ENCODE measurements at regions not wholly inside any gene's neighbourhood (a gene's known extent, or its start where the extent isn't known, plus 50 kb on each side); places are given as distances from the start of the nearest gene placed in this dataset.

GRCh38 chr17:79538291-79538690 is 72.6 kb downstream of the RBFOX3 start:
- Histone ChIP-seq H3K27ac (ENCODE audit: low read depth, low read length, severe bottlenecking) (no peak overlapping the region), H3K36me3 (ENCODE audit: control insufficient read depth, insufficient read depth, low read length) (no peaks in the 10 kb centered on the region), H3K4me1 (ENCODE audit: control insufficient read depth, insufficient read depth, low read length, poor library complexity, severe bottlenecking) (no peaks in the 10 kb centered on the region), H3K4me3 (ENCODE audit: extremely low read depth, insufficient read depth, low read length, poor library complexity, severe bottlenecking) (no peak overlapping the region), H3K9me3 (ENCODE audit: control insufficient read depth, low read length) (no peaks in the 10 kb centered on the region)
- WGBS, 2 experiments (ENCODE audit: insufficient coverage in 2 of 2) = 84 to 95% methylated on average over 6 of the region's 6 CpGs

- Histone ChIP-seq H3K4me3 (ENCODE audit: extremely low read depth, insufficient read depth, low read length, poor library complexity, severe bottlenecking) (no peak overlapping the region), H3K36me3 (ENCODE audit: control insufficient read depth, insufficient read depth, low read length) (no peaks in the 10 kb centered on the region), H3K27ac (ENCODE audit: low read depth, low read length, severe bottlenecking) (no peak overlapping the region), H3K4me1 (ENCODE audit: control insufficient read depth, insufficient read depth, low read length, poor library complexity, severe bottlenecking) (no peaks in the 10 kb centered on the region), H3K9me3 (ENCODE audit: control insufficient read depth, low read length) (no peaks in the 10 kb centered on the region)
- WGBS, 2 experiments (ENCODE audit: insufficient coverage in 2 of 2) = 80 to 90% methylated on average over 2 to 3 of the region's 4 CpGs
Observed at GRCh38 chr17:79537686-79538085, 73.2 kb downstream of the RBFOX3 start.

- Histone ChIP-seq H3K4me1 (ENCODE audit: control insufficient read depth, insufficient read depth, low read length, poor library complexity, severe bottlenecking) (no peaks in the 10 kb centered on the region), H3K36me3 (ENCODE audit: control insufficient read depth, insufficient read depth, low read length) (no peaks in the 10 kb centered on the region), H3K4me3 (ENCODE audit: extremely low read depth, insufficient read depth, low read length, poor library complexity, severe bottlenecking) (no peak overlapping the region), H3K9me3 (ENCODE audit: control insufficient read depth, low read length) (no peaks in the 10 kb centered on the region), H3K27ac (ENCODE audit: low read depth, low read length, severe bottlenecking) (no peak overlapping the region)
- WGBS, 2 experiments (ENCODE audit: insufficient coverage in 2 of 2) = 94% methylated on average over 6 of the region's 7 CpGs
Observed at GRCh38 chr17:79537061-79537460, 73.8 kb downstream of the RBFOX3 start.

GRCh38 chr17:79536212-79536840 is 74.5 kb downstream of the RBFOX3 start:
- no peak overlapping the region for H3K4me3 ChIP-seq (ENCODE audit: extremely low read depth, insufficient read depth, low read length, poor library complexity, severe bottlenecking)
- H3K9me3 ChIP-seq (ENCODE audit: control insufficient read depth, low read length) = no peaks in the 10 kb centered on the region
- no peak overlapping the region for H3K27ac ChIP-seq (ENCODE audit: low read depth, low read length, severe bottlenecking)
- no peaks in the 10 kb centered on the region for H3K4me1 ChIP-seq (ENCODE audit: control insufficient read depth, insufficient read depth, low read length, poor library complexity, severe bottlenecking)
- WGBS, 2 experiments (ENCODE audit: insufficient coverage in 2 of 2) = 93 to 100% methylated on average over 5 to 6 of the region's 15 CpGs
- H3K36me3 ChIP-seq (ENCODE audit: control insufficient read depth, insufficient read depth, low read length) = no peaks in the 10 kb centered on the region

GRCh38 chr17:79535728-79536025 is 75.2 kb downstream of the RBFOX3 start:
- no peak overlapping the region for H3K27ac ChIP-seq (ENCODE audit: low read depth, low read length, severe bottlenecking)
- 92% methylated on average over 3 to 5 of the region's 5 CpGs for WGBS, 2 experiments (ENCODE audit: insufficient coverage in 2 of 2)
- no peaks in the 10 kb centered on the region for H3K4me1 ChIP-seq (ENCODE audit: control insufficient read depth, insufficient read depth, low read length, poor library complexity, severe bottlenecking)
- H3K9me3 ChIP-seq (ENCODE audit: control insufficient read depth, low read length) = no peaks in the 10 kb centered on the region
- H3K4me3 ChIP-seq (ENCODE audit: extremely low read depth, insufficient read depth, low read length, poor library complexity, severe bottlenecking) = no peak overlapping the region
- no peaks in the 10 kb centered on the region for H3K36me3 ChIP-seq (ENCODE audit: control insufficient read depth, insufficient read depth, low read length)

- WGBS, 2 experiments (ENCODE audit: insufficient coverage in 2 of 2) = 81 to 91% methylated on average over 18 to 22 of the region's 23 CpGs
- no peaks in the 10 kb centered on the region for H3K4me1 ChIP-seq (ENCODE audit: control insufficient read depth, insufficient read depth, low read length, poor library complexity, severe bottlenecking)
- H3K9me3 ChIP-seq (ENCODE audit: control insufficient read depth, low read length) = no peaks in the 10 kb centered on the region
- no peaks in the 10 kb centered on the region for H3K36me3 ChIP-seq (ENCODE audit: control insufficient read depth, insufficient read depth, low read length)
- H3K27ac ChIP-seq (ENCODE audit: low read depth, low read length, severe bottlenecking) = no peak overlapping the region
- H3K4me3 ChIP-seq (ENCODE audit: extremely low read depth, insufficient read depth, low read length, poor library complexity, severe bottlenecking) = no peak overlapping the region
Observed at GRCh38 chr17:79534851-79535727, 75.8 kb downstream of the RBFOX3 start.

- Histone ChIP-seq H3K4me3 (ENCODE audit: extremely low read depth, insufficient read depth, low read length, poor library complexity, severe bottlenecking) (no peak overlapping the region), H3K4me1 (ENCODE audit: control insufficient read depth, insufficient read depth, low read length, poor library complexity, severe bottlenecking) (no peaks in the 10 kb centered on the region), H3K27ac (ENCODE audit: low read depth, low read length, severe bottlenecking) (no peak overlapping the region), H3K9me3 (ENCODE audit: control insufficient read depth, low read length) (no peaks in the 10 kb centered on the region), H3K36me3 (ENCODE audit: control insufficient read depth, insufficient read depth, low read length) (no peaks in the 10 kb centered on the region)
- 85 to 86% methylated on average over 8 to 10 of the region's 11 CpGs for WGBS, 2 experiments (ENCODE audit: insufficient coverage in 2 of 2)
Observed at GRCh38 chr17:79534111-79534510, 76.7 kb downstream of the RBFOX3 start.

- Histone ChIP-seq H3K4me3 (ENCODE audit: extremely low read depth, insufficient read depth, low read length, poor library complexity, severe bottlenecking) (no peak overlapping the region), H3K36me3 (ENCODE audit: control insufficient read depth, insufficient read depth, low read length) (no peaks in the 10 kb centered on the region), H3K4me1 (ENCODE audit: control insufficient read depth, insufficient read depth, low read length, poor library complexity, severe bottlenecking) (no peaks in the 10 kb centered on the region), H3K9me3 (ENCODE audit: control insufficient read depth, low read length) (no peaks in the 10 kb centered on the region), H3K27ac (ENCODE audit: low read depth, low read length, severe bottlenecking) (no peak overlapping the region)
- WGBS, 2 experiments (ENCODE audit: insufficient coverage in 2 of 2) = 89 to 96% methylated on average over 9 to 12 of the region's 12 CpGs
Observed at GRCh38 chr17:79533116-79533515, 77.7 kb downstream of the RBFOX3 start.

- H3K4me3 ChIP-seq (ENCODE audit: extremely low read depth, insufficient read depth, low read length, poor library complexity, severe bottlenecking) = no peak overlapping the region
- no peaks in the 10 kb centered on the region for H3K4me1 ChIP-seq (ENCODE audit: control insufficient read depth, insufficient read depth, low read length, poor library complexity, severe bottlenecking)
- WGBS, 2 experiments (ENCODE audit: insufficient coverage in 2 of 2) = 75 to 84% methylated on average over 5 to 7 of the region's 10 CpGs
- H3K27ac ChIP-seq (ENCODE audit: low read depth, low read length, severe bottlenecking) = no peak overlapping the region
- no peaks in the 10 kb centered on the region for H3K9me3 ChIP-seq (ENCODE audit: control insufficient read depth, low read length)
- H3K36me3 ChIP-seq (ENCODE audit: control insufficient read depth, insufficient read depth, low read length) = no peaks in the 10 kb centered on the region
Observed at GRCh38 chr17:79532107-79532790, 78.6 kb downstream of the RBFOX3 start.

GRCh38 chr17:79531191-79532095 is 79.4 kb downstream of the RBFOX3 start:
- Histone ChIP-seq H3K4me1 (ENCODE audit: control insufficient read depth, insufficient read depth, low read length, poor library complexity, severe bottlenecking) (no peaks in the 10 kb centered on the region), H3K27ac (ENCODE audit: low read depth, low read length, severe bottlenecking) (no peak overlapping the region), H3K36me3 (ENCODE audit: control insufficient read depth, insufficient read depth, low read length) (no peaks in the 10 kb centered on the region), H3K4me3 (ENCODE audit: extremely low read depth, insufficient read depth, low read length, poor library complexity, severe bottlenecking) (no peak overlapping the region), H3K9me3 (ENCODE audit: control insufficient read depth, low read length) (no peaks in the 10 kb centered on the region)
- WGBS, 2 experiments (ENCODE audit: insufficient coverage in 2 of 2) = 88 to 89% methylated on average over 27 to 30 of the region's 30 CpGs

Measured in mesodermal cell (in vitro differentiated cells).